H9 (cell line): ENCODE measurements at regions not wholly inside any gene's neighbourhood (a gene's known extent, or its start where the extent isn't known, plus 50 kb on each side); places are given as distances from the start of the nearest gene placed in this dataset.

Source experiments
- DNase-seq: peaks from one replicate; pipeline ENCODE4 v3.0.0-alpha.2; 2017
- H2AFZ ChIP-seq: one replicate; pipeline ENCODE4 v1.6.1; 2013; ENCODE audit warnings: mild to moderate bottlenecking, low read length, control low read depth, moderate library complexity
- H2AK5ac ChIP-seq: 2 replicates; pipeline ENCODE4 v1.6.1; 2013; ENCODE audit warnings: low read length, control low read depth, mixed read lengths; ENCODE audit not compliant: insufficient read length
- H2BK120ac ChIP-seq: one replicate; pipeline ENCODE4 v1.6.1; 2013; ENCODE audit warnings: low read depth, mild to moderate bottlenecking, low read length, control low read depth, inconsistent platforms; ENCODE audit not compliant: poor library complexity, severe bottlenecking
- H2BK12ac ChIP-seq: 2 replicates; pipeline ENCODE4 v1.6.1; 2013; ENCODE audit warnings: low read length, control low read depth, mixed read lengths, low read depth; ENCODE audit not compliant: insufficient read length
- H2BK15ac ChIP-seq: 2 replicates; pipeline ENCODE4 v1.6.1; 2013; ENCODE audit warnings: low read depth, low read length, control low read depth
- H2BK20ac ChIP-seq: one replicate; pipeline ENCODE4 v1.6.1; 2013; ENCODE audit warnings: low read depth, mild to moderate bottlenecking, low read length, control low read depth, inconsistent platforms; ENCODE audit not compliant: poor library complexity, severe bottlenecking
- H2BK5ac ChIP-seq: 2 replicates; pipeline ENCODE4 v1.6.1; 2013; ENCODE audit warnings: low read length, control low read depth, mixed read lengths; ENCODE audit not compliant: insufficient read length
- H3K14ac ChIP-seq: 2 replicates; pipeline ENCODE4 v1.6.1; 2013; ENCODE audit warnings: low read length, control low read depth; ENCODE audit not compliant: insufficient read depth
- H3K18ac ChIP-seq: 2 replicates; pipeline ENCODE4 v1.6.1; 2013; ENCODE audit warnings: low read depth, mild to moderate bottlenecking, mixed read lengths, low read length, control low read depth; ENCODE audit not compliant: insufficient read length
- H3K23ac ChIP-seq: 2 replicates; pipeline ENCODE4 v1.6.1; 2013; ENCODE audit warnings: low read length, control low read depth, mixed read lengths, low read depth; ENCODE audit not compliant: insufficient read length
- H3K23me2 ChIP-seq: 2 replicates; pipeline ENCODE4 v1.6.1; 2013; ENCODE audit warnings: low read depth, mild to moderate bottlenecking, mixed read lengths, low read length, control low read depth; ENCODE audit not compliant: insufficient read length, poor library complexity, severe bottlenecking
- H3K27ac ChIP-seq: 2 replicates; pipeline ENCODE4 v1.5.1; 2013; ENCODE audit warnings: low read length, control low read depth, mixed read lengths, low read depth; ENCODE audit not compliant: insufficient read length
- H3K27me3 ChIP-seq: 2 replicates; pipeline ENCODE4 v1.6.1; 2013; ENCODE audit warnings: low read length, control low read depth, inconsistent platforms; ENCODE audit not compliant: insufficient read depth
- H3K4ac ChIP-seq: 2 replicates; pipeline ENCODE4 v1.6.1; 2013; ENCODE audit warnings: low read depth, mild to moderate bottlenecking, control low read depth, inconsistent platforms, low read length, moderate library complexity
- H3K4me1 ChIP-seq: 2 replicates; pipeline ENCODE4 v1.6.1; 2013; ENCODE audit warnings: low read length, control low read depth, inconsistent platforms; ENCODE audit not compliant: insufficient read depth
- H3K4me2 ChIP-seq: 2 replicates; pipeline ENCODE4 v1.6.1; 2013; ENCODE audit warnings: low read length, control low read depth, mixed read lengths; ENCODE audit not compliant: insufficient read length, insufficient read depth
- H3K56ac ChIP-seq: 2 replicates; pipeline ENCODE4 v1.6.1; 2013; ENCODE audit warnings: low read depth, mild to moderate bottlenecking, mixed read lengths, low read length, control low read depth; ENCODE audit not compliant: insufficient read length
- H3K79me1 ChIP-seq: 2 replicates; pipeline ENCODE4 v1.6.1; 2013; ENCODE audit warnings: low read depth, mild to moderate bottlenecking, moderate library complexity, low read length, control low read depth, inconsistent platforms; ENCODE audit not compliant: insufficient read depth, poor library complexity, severe bottlenecking
- H3K79me2 ChIP-seq: 2 replicates; pipeline ENCODE4 v1.6.1; 2013; ENCODE audit warnings: low read length, control low read depth, inconsistent platforms; ENCODE audit not compliant: insufficient read depth
- H3K9ac ChIP-seq: 2 replicates; pipeline ENCODE4 v1.6.1; 2013; ENCODE audit warnings: low read length, control low read depth, mixed read lengths; ENCODE audit not compliant: insufficient read length; ENCODE audit errors: extremely low read depth
- H3K9me3 ChIP-seq: one replicate; pipeline ENCODE4 v1.6.1; 2013; ENCODE audit warnings: low read depth, low read length, inconsistent platforms; ENCODE audit not compliant: control insufficient read depth
- H3T11ph ChIP-seq: one replicate; pipeline ENCODE4 v1.6.1; 2013; ENCODE audit warnings: mild to moderate bottlenecking, low read length, control low read depth, inconsistent platforms
- H4K20me1 ChIP-seq: one replicate; pipeline ENCODE4 v1.6.1; 2013; ENCODE audit not compliant: control insufficient read depth, insufficient read length, insufficient read depth
- H4K5ac ChIP-seq: 2 replicates; pipeline ENCODE4 v1.6.1; 2013; ENCODE audit warnings: low read depth, mild to moderate bottlenecking, mixed read lengths, low read length, control low read depth; ENCODE audit not compliant: insufficient read length
- H4K8ac ChIP-seq: replicated peaks from 2 replicates; pipeline ENCODE4 v1.6.1; 2013; ENCODE audit warnings: low read length, control low read depth, mixed read lengths, low read depth; ENCODE audit not compliant: insufficient read length
- H4K91ac ChIP-seq: 2 replicates; pipeline ENCODE4 v1.6.1; 2013; ENCODE audit warnings: low read depth, mild to moderate bottlenecking, moderate library complexity, mixed read lengths, low read length, control low read depth; ENCODE audit not compliant: insufficient read length
- H3K27ac Mint-ChIP-seq, 3 experiments: 2 replicates in 2 of 3; 3 replicates in 1 of 3; pipeline ENCODE4 v1.8.0; 2020 to 2021; ENCODE audit warnings: mixed read lengths in 3 of 3, mild to moderate bottlenecking in 1 of 3, moderate library complexity in 1 of 3
- H3K27me3 Mint-ChIP-seq: 2 replicates; pipeline ENCODE4 v1.8.0; 2021; ENCODE audit warnings: low read depth, mild to moderate bottlenecking, moderate library complexity, mixed read lengths
- H3K36me3 Mint-ChIP-seq, 3 experiments: 2 replicates in 2 of 3; 3 replicates in 1 of 3; pipeline ENCODE4 v1.8.0; 2020 to 2021; ENCODE audit warnings: low read depth in 3 of 3, mixed read lengths in 3 of 3; ENCODE audit not compliant: insufficient read depth in 1 of 3
- H3K4me1 Mint-ChIP-seq, 2 experiments: 2 replicates each; pipeline ENCODE4 v1.8.0; 2020; ENCODE audit warnings: mixed read lengths in 2 of 2
- H3K4me3 Mint-ChIP-seq, 2 experiments: 2 replicates in 1 of 2; 3 replicates in 1 of 2; pipeline ENCODE4 v1.8.0; 2020 to 2021; ENCODE audit warnings: mild to moderate bottlenecking in 2 of 2, mixed read lengths in 2 of 2, moderate library complexity in 1 of 2
- H3K9me3 Mint-ChIP-seq, 2 experiments: 2 replicates in 1 of 2; 3 replicates in 1 of 2; pipeline ENCODE4 v1.8.0; 2020; ENCODE audit warnings: mild to moderate bottlenecking in 2 of 2, mixed read lengths in 2 of 2, moderate library complexity in 1 of 2
- CTCF ChIP-seq: fragments of 200-600 bp; sonication (generic); conservative IDR thresholded peaks from 3 replicates; pipeline ENCODE4 v1.8.0; 2021; ENCODE audit warnings: antibody characterized with exemption, mild to moderate bottlenecking
- WGBS: extraction: QIAGEN DNeasy Blood & Tissue Kit; methylation state at CpG from one replicate; pipeline ENCODE4 v1.1.7; 2013; ENCODE audit warnings: missing lambda C conversion rate, low lambda C conversion rate, mixed read lengths; ENCODE audit not compliant: insufficient read length; ENCODE audit errors: extremely low coverage; 5-methylcytosine and 5-hydroxymethylcytosine counted together

GRCh38 chr20:39935901-39936300, 753.1 kb downstream of the MAFB start:
- no peak overlapping the region for H3K27ac Mint-ChIP-seq
- H3K23ac ChIP-seq, result no peak overlapping the region
- no peak overlapping the region for H2BK15ac ChIP-seq
- no peak overlapping the region for H3T11ph ChIP-seq
- no peak overlapping the region for H2BK12ac ChIP-seq
- no peaks in the 10 kb centered on the region for H3K9me3 ChIP-seq
- H3K23me2 ChIP-seq, result no peaks in the 10 kb centered on the region
- no peaks in the 10 kb centered on the region for H3K27me3 ChIP-seq
- no peak overlapping the region for H2BK20ac ChIP-seq
- WGBS, result no CpG with 5 or more reads among the region's 4 CpGs
- H3K79me1 ChIP-seq, result no peaks in the 10 kb centered on the region
- no peak overlapping the region for H4K8ac ChIP-seq
- H2AK5ac ChIP-seq, result no peak overlapping the region
- no peak overlapping the region for H4K91ac ChIP-seq
- H3K4me2 ChIP-seq, result no peak overlapping the region
- H3K27me3 Mint-ChIP-seq, result no peaks in the 10 kb centered on the region
- H3K4me3 Mint-ChIP-seq, result no peak overlapping the region
- H3K9me3 Mint-ChIP-seq, result no peaks in the 10 kb centered on the region
- no peak overlapping the region for H2BK120ac ChIP-seq
- no peak overlapping the region for H3K56ac ChIP-seq
- TF ChIP-seq CTCF, result no peak
- H3K9ac ChIP-seq, result no peak overlapping the region
- H3K79me2 ChIP-seq, result no peaks in the 10 kb centered on the region
- no peak overlapping the region for H2BK5ac ChIP-seq
- H3K14ac ChIP-seq, result no peak overlapping the region
- H4K5ac ChIP-seq, result no peak overlapping the region
- H3K36me3 Mint-ChIP-seq, result no peaks in the 10 kb centered on the region
- no peak overlapping the region for H2AFZ ChIP-seq
- no peak overlapping the region for H3K4ac ChIP-seq
- no peaks in the 10 kb centered on the region for H4K20me1 ChIP-seq
- H3K4me1 Mint-ChIP-seq, result no peaks in the 10 kb centered on the region
- H3K18ac ChIP-seq, result no peak overlapping the region
- no peak for DNase-seq
- H3K27ac ChIP-seq, result no peak overlapping the region
- no peaks in the 10 kb centered on the region for H3K4me1 ChIP-seq
